Myocyte (in vitro differentiated cells): ENCODE measurements at regions not wholly inside any gene's neighbourhood (a gene's known extent, or its start where the extent isn't known, plus 50 kb on each side); places are given as distances from the start of the nearest gene placed in this dataset.

Source experiments
- DNase-seq: peaks from one replicate; pipeline ENCODE4 v3.0.0-alpha.2; 2012; ENCODE audit warnings: low read depth

- DNase-seq: no peak
These were observed 54.4 kb downstream of the UNCX start for GRCh38 chr7:1286946-1287645.

DNA sequence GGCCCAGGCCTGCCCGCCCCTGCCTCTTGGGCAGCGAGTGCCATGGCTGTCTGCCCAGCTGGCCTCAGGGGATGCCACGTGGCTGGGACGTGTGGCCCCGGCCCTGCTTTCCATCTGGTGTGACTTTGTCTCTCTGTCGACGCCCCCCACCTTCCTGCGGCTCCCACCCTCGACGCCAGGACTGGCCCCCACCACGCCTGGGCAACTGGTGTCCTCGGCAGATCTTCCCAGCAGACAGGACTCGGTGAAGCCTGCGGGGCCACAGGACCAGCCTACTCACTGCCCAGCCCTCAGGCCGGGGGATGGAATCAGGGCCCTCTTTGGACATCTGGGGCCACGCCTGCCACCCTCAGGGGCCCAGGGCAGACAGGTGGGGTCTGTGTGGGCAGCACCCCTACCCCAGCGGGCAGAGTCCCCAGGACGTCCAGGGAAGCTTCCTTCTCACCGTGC, 55.1 kb downstream of the UNCX start:
- DNase-seq: no peak

DNA sequence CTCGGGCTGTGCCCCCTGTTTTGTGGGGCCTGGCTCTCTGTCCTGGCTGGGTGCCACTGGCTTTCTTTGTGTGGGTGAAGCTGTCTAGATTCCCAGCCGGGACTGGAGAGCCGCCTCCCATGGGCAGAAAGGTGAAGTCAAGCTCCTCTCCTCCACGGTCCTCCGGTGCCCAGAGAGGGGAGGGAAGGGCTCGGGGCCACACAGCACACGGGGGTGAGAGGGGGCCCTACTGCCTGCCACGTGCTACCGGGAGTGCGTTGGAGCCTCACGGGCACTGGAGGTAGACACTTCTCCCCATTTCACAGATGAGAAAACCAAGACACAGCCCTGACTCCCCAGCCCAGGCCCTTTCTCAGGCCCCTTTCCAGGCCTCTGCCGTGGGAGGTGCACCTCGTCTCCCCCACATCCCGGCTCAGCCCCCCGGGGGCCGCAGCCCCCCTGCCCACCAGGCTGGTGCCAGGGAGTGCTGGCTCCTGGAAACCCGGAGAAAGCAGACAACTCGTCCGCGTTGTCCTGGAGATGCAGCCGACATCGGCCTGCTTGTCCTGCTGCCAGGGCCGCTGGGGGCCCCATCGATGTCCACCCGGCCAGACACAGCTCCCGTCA, 55.8 kb downstream of the UNCX start:
- DNase-seq: no peak

GRCh38 chr7:1288996-1289551, 56.4 kb downstream of the UNCX start:
- no peak for DNase-seq

DNA sequence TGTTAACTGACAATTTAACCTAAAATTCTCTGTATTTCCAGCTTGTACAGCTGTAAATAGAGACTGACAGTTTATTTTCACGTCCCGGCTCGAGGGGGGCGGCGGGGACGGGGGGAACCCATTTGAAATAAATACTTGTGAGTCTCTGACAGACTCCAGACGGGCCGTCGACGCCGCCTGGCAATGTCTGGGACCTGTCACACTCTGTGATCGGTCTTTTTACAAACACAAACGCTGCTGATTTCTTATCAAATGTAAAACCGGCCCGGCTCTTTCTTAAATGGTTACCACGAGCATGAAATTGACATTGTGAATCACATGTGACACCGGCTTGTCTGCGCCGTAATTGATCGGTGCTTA, 57.0 kb downstream of the UNCX start:
- no peak for DNase-seq

DNA sequence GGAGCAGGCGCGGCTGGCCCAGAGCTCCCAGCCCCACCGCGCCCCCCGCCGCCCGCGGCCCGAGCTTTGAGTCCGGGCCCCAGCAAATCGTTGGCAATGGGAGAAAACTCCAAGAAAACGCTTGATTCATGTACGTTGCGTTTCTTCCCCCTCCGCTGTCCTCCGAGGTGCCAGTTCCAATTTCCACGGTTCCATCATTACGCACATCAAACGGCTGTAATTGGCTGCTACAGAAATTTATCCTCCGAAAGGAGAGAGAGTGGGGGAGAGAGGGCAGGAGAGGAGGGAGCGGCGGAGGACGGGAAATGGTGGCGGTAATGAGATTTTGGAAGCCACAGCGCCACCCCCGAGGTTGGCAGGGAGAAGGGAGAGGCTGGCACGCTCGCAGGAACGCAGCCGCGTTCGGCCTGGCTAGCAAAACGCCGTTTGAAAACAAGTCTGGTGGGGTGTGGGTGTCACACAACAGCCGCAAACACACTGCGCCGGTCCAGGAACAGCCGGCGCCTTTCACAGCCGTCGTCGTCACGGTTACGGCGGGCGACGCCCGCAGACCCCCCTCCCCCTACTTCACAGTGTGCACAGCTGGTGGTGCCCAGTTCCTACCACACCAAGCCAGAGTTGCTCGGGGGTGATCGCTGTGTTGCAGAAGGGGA, 57.5 kb downstream of the UNCX start:
- DNase-seq: peak; percentile 83

- DNase-seq: no peak
These were observed 58.1 kb downstream of the UNCX start for GRCh38 chr7:1290679-1291356.

- no peak for DNase-seq
These were observed 58.7 kb downstream of the UNCX start for GRCh38 chr7:1291357-1291689.

GRCh38 chr7:1291845-1292765, 59.4 kb downstream of the UNCX start:
- DNase-seq: no peak

- no peak for DNase-seq
These were observed 60.5 kb downstream of the UNCX start for GRCh38 chr7:1292972-1293830.

- DNase-seq: no peak
These were observed 61.3 kb downstream of the UNCX start for GRCh38 chr7:1293950-1294411.

DNA sequence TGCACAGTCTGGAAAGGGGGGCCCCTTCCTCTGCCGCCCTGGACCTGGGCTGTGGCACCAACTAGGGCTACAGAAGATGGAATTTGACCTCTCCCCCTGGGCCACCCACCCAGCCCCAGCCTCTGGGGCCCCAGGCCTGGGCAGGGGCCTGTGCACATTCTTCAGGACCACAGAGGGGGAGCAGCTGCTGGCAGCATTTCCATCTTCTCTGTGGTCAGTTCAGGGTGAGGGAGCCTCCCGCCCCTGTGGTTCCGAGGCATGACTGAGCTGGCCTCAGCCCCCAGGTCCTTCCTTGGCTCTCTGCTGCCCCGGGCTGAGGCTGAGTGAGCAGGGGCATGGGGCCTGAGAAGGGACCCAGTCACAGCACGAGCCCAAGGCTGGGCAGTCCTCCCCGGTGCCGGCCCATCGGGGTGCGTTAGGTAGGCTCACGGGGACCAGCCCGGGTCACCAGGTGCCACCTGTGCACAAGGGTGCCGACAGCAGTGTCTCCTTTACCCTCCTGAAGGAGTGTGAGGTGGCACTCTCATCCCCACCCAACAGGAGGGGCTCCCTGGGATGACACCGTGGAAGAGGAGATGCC, 63.2 kb downstream of the UNCX start:
- peak; percentile 52 for DNase-seq

DNA sequence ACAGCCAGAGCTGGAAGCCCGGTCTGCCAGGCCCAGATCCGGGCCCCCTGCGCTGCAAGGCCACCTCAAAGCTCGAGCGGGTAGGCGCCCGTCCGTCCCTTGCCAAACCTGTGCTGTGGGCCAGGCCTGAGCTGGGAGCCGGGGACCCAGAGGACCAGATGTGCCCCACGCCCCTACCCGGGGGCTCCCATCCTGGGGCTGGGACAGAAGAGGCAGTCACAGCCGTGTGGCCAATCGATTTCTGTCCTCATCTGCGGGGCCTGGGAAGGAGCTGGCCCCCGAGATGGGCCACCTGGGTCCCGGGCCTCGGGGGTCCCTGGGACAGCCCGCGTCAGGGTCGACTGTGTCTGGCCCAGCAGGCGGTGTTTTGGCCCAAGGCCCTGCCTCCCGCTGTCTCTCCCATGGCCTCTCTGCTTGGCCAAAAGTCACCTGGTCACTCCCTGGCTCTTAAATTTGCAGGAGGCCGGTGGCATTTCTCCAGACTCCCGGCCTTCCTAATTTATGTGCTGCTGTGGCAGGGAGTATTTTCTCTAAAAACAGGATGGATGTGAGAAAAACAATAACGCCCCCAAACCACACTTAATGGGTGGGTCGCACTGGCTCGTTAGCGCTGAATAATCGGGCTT, 63.8 kb downstream of the UNCX start:
- no peak for DNase-seq

DNA sequence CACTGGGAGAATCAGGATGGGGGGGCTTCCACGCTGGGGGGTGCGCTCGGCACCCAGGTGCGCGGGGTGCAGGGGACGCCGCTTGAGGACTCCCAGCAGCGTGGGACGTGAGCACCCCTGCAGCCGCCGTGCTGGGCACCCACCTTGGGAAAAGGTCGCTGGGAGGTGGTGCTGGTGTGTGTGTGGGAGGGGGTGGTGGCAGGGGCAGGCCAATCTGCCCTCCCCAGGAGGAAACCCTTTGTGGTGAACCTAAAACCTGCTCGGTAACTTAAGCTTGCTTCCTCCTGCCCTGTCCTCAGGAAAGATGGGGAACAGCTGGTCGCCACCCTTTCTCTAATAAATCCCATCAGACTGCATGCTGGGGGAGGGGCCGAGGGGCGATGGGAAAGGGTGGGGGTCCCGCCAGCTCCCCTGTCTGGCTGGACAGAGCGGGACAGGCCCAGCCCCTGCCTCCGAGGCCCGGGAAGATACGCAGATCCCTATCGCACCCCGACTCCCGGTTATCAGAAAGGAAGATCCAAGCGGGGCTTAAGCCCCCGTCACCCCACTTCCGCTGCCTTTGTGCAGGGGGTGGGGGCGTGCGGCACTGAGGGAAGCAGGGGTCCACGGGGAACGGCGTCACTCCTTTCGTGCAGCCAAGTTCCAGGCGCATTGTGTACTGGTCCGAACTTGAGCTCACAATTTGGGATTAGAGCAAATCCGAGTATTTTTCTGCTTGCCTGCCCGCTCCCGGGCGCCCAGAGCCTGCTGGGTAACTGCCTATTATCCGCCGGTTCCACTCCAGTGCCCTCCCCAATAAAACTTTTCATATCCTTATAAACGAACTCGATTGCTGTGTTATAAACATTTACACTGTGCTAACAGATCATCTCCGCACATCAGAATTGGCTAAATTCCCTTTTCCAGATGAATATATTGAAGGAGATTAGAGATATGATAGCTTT, 64.6 kb downstream of the UNCX start:
- no peak for DNase-seq

GRCh38 chr7:1298051-1298930, 65.6 kb downstream of the UNCX start:
- no peak for DNase-seq

DNA sequence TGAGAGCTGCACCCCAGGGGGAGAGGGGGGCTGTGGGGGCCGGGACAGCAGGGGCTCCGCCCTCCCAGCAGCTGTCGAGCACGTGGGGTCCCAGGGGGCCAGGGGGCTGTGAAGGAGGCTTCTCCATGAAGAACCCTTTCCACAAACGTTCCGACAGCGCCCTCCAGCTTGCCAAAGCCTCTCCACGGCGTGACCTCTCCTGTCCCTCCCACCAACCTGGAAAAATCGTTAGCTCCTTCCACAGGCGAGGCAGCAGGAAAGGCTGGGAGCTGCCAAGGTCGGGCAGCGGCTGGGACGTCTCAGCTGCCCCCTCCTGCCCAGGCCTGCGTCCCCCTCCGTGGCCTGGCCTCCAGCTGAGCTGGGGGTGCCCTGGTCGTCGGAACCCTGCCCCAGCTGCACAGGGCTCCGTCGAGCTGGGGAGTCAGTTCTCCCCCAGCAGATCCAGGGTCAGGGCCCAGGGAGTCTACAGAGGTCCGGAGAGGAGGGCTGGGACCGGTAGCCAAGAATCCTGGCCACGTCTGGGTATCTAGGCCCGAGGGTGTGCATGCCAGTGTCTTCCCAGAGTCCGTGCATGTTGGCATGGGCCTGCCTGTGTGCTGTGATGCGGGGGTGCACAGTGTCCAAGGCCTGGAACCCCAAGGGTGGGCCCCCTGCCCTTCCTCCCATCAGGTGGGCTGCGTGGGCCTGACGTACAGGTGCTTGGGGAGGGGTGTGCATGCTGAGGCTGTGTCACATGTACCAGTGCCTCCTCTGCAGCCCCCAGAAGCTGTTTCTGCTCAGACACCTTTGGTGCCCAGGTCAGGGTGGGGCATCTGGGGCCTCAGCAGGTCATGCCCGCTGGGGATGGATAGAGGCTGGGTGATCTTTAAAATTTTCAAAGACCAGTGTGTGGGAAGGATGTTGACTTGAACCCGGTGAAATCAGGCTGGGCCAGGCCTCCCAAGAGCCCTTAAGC, 66.5 kb downstream of the UNCX start:
- DNase-seq: no peak
